ENCODE measurements at regions not wholly inside any gene's neighbourhood (a gene's known extent, or its start where the extent isn't known, plus 50 kb on each side); places are given as distances from the start of the nearest gene placed in this dataset.

DNA sequence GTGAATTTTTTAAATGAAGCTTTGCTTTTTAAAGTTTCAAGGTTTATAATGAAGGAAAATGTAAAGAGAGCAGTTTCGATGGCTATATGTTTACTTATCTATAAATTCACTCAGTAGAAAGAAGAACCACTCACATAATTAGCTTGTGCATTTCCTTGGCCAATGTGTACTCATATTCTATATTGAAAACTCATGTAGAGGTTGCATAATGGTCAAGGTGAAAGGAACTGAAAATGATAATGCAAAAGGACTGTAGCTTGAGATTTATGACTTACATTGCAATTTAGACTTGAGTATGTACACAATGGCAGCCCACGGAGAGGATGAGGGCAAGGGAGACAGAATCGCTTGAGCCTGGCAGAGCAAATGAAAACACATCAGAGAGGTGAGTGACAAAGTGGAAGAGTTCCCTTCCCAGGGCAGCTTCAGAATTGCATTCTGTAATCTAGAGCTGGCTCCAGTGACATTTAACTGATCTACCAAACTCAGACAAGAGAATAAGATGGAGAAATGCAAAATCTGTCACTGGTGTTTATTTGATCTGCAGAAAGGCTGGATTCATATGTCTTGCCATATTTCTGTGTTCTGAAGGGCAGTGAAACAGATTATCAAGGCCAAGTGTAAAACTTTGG lies 191.8 kb downstream of the TMEM200A start:
- TF ChIP-seq, protein P1, sequence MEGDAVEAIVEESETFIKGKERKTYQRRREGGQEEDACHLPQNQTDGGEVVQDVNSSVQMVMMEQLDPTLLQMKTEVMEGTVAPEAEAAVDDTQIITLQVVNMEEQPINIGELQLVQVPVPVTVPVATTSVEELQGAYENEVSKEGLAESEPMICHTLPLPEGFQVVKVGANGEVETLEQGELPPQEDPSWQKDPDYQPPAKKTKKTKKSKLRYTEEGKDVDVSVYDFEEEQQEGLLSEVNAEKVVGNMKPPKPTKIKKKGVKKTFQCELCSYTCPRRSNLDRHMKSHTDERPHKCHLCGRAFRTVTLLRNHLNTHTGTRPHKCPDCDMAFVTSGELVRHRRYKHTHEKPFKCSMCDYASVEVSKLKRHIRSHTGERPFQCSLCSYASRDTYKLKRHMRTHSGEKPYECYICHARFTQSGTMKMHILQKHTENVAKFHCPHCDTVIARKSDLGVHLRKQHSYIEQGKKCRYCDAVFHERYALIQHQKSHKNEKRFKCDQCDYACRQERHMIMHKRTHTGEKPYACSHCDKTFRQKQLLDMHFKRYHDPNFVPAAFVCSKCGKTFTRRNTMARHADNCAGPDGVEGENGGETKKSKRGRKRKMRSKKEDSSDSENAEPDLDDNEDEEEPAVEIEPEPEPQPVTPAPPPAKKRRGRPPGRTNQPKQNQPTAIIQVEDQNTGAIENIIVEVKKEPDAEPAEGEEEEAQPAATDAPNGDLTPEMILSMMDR (IDR thresholded peaks at IDR 0.05), result no peak
- TF ChIP-seq POLR2A (IDR thresholded peaks at IDR 0.05), result no peak

Measured in uterus (tissue), 2 donors.